HG02623 (cell line): ENCODE measurements at regions not wholly inside any gene's neighbourhood (a gene's known extent, or its start where the extent isn't known, plus 50 kb on each side); places are given as distances from the start of the nearest gene placed in this dataset.
A peak's percentile ranks its signal among the peaks of the same experiment; 100 is the strongest.

ENCODE experiments used
- ATAC-seq: cut with Tn5 transposase; IDR thresholded peaks from one replicate; pipeline ENCODE4 v1.9.1; 2021; ENCODE audit warnings: moderate library complexity; ENCODE audit not compliant: unreplicated experiment

GRCh38 chr5:117860550-117860949 is 1127.8 kb downstream of the DTWD2 start:
- no peak for ATAC-seq

- peak; percentile 62 for ATAC-seq
These were observed 1129.2 kb downstream of the DTWD2 start for GRCh38 chr5:117859176-117859575.

- no peak for ATAC-seq
These were observed 1131.6 kb downstream of the DTWD2 start for GRCh38 chr5:117856713-117857112.

DNA sequence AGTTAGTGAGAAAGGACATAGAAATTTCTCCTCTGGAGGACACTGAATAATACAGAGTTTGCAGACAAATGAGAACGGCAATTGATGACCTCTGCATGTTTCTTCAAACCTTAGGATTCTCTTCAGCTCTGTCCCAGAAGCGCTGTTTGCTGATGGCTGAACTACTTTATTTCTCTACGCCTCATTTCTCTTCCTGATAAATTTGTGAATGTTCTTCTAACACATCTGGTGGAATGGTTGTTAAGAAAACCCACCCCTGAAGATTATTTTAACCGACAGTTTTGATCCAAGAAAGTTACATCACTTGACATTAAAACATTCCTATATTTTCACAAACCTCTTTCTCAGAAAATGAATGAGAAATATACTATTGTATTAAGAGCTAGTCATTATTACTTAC is 1150.6 kb downstream of the DTWD2 start:
- no peak for ATAC-seq

- ATAC-seq, result no peak
These were observed 1154.7 kb downstream of the DTWD2 start for GRCh38 chr5:117833691-117834090.

- ATAC-seq, result no peak
These were observed 1158.7 kb downstream of the DTWD2 start for GRCh38 chr5:117829646-117830045.

GRCh38 chr5:117813850-117814249 is 1174.5 kb downstream of the DTWD2 start:
- ATAC-seq, result no peak

GRCh38 chr5:117812861-117813260 is 1175.5 kb downstream of the DTWD2 start:
- ATAC-seq, result no peak

DNA sequence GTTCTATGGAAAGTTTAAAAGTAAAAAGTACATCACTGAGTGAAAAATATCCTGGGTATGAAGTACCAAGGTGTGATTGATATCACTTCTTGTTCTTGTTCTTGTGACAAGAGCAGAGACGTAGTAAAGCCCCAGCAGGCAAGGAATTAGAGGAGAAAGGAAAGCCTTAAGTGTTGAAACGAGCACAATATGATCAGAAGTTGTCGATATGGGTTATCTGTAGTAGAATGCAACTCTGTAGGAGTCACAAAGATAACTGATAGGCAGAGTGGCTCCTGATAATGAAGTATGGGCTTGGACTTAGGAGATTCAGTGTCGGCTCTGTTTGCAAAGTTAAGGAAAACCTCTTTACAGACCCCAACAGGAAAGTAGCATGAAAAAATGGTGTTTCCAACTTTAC is 1179.1 kb downstream of the DTWD2 start:
- ATAC-seq, result no peak

- ATAC-seq, result no peak
These were observed 1183.3 kb downstream of the DTWD2 start for GRCh38 chr5:117805058-117805457.

GRCh38 chr5:117803533-117803932 is 1184.8 kb downstream of the DTWD2 start:
- no peak for ATAC-seq

GRCh38 chr5:117801583-117801982 is 1186.8 kb downstream of the DTWD2 start:
- no peak for ATAC-seq

GRCh38 chr5:117800261-117800660 is 1188.1 kb downstream of the DTWD2 start:
- no peak for ATAC-seq

- no peak for ATAC-seq
These were observed 1193.5 kb downstream of the DTWD2 start for GRCh38 chr5:117794847-117795246.

DNA sequence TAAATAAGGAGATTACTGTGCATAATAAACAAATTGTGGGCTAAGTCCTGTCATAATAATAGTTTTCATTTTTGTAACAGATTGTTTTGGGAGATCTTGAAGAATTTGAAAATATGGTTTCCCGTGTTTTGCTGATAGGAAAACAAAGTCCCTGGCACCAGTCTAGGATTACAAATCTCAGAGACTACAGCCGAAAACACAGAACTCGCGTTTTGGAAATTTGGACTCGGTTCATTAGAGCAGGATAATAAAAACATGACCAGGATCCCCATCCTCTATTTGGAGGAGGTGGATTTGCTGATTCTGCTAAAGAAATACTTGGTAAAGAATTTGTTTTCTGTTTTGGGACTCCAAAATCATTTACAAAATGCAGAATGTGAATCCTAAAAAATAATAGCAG is 1194.4 kb downstream of the DTWD2 start:
- no peak for ATAC-seq

- ATAC-seq, result no peak
These were observed 1195.9 kb downstream of the DTWD2 start for GRCh38 chr5:117792476-117792875.

- no peak for ATAC-seq
These were observed 1199.8 kb downstream of the DTWD2 start for GRCh38 chr5:117788596-117788995.

- no peak for ATAC-seq
These were observed 1204.5 kb upstream of the SEMA6A start for GRCh38 chr5:117779171-117779570.

DNA sequence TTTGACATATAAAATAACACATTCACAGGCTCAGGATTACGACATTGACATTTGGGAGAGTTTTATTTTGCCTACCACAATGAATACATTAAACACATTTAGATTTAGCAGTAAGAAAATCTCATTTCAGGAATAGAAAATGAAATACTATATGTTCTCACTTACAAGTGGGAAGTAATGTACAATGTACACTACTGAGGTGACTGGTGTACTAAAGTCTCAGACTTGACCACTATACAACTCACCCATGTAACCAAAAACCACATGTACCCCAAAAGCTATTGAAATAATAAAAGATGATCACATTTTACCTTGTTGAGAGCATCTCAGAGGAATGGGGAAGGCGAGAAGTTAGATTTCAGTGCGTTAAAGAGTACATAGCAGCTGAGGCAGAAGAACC is 1202.4 kb upstream of the SEMA6A start:
- no peak for ATAC-seq

GRCh38 chr5:117769877-117770276 is 1195.3 kb upstream of the SEMA6A start:
- ATAC-seq, result no peak

DNA sequence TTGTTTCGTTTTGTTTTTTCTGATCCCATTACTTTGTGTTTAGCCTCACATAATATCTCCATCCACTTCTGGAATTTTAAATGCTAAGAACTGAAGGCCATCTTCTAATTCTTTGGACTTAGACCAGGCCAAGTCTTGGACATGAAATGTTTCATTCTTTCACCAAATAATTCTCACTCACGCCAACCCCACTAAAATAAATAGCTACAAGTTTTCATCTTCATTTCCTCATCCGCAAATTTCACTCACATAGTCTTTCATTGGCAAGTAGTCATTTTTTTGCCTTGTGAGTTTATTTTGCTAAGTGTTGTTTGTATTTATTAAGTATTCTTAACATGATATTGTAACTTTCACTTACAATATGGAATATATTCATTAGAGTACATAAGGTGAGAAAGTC is 1188.6 kb upstream of the SEMA6A start:
- ATAC-seq, result no peak

GRCh38 chr5:117761186-117761585 is 1186.6 kb upstream of the SEMA6A start:
- no peak for ATAC-seq

DNA sequence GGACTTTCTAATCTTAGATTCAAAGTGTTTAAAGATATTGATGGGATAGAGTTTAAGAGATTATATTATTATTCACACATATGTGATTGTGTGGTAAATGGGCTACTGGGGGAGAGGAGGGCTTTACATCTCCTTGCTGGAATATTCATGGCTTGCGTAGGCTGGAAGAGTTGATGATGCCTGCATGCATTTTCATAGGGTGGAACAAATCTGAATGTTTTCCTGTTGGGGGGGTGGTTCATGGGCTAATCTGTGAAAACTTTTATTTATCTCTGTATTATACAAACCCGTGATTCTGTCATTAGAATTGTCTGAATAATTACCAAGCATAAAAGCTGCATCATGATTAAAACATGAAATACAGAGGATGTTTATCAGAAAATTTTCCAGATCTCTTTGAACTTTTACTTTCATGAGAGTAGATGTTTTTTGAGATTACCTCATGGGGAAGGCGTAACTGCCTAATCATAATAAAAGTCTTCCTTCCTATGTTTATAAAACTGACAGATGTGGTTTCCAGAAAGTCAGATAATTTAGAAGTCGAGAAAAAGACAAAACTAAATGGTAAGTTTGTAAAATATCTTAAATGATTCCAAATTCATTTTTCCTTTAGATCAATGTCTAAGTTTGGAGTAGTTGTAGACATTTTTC is 1185.4 kb upstream of the SEMA6A start:
- ATAC-seq, result no peak
